Parathyroid adenoma (tissue), 2 donors: ENCODE measurements at regions not wholly inside any gene's neighbourhood (a gene's known extent, or its start where the extent isn't known, plus 50 kb on each side); places are given as distances from the start of the nearest gene placed in this dataset.

ENCODE experiments used
- H2AFZ ChIP-seq: fragments of 300-600 bp; sonication (generic); one replicate; pipeline ENCODE4 v1.7.0; 2017; ENCODE audit warnings: antibody characterized with exemption, mild to moderate bottlenecking
- H3K27ac ChIP-seq: fragments of 300-600 bp; sonication (generic); one replicate; pipeline ENCODE4 v1.7.0; 2017
- H3K27me3 ChIP-seq: fragments of 300-600 bp; sonication (generic); one replicate; pipeline ENCODE4 v1.7.0; 2017; ENCODE audit warnings: low read length; ENCODE audit not compliant: control insufficient read depth, insufficient read depth
- H3K36me3 ChIP-seq: fragments of 300-600 bp; sonication (generic); one replicate; pipeline ENCODE4 v1.7.0; 2017; ENCODE audit warnings: low read length; ENCODE audit not compliant: control insufficient read depth, insufficient read depth
- H3K4me1 ChIP-seq: fragments of 300-600 bp; sonication (generic); one replicate; pipeline ENCODE4 v1.7.0; 2017; ENCODE audit warnings: control low read depth
- H3K4me2 ChIP-seq: fragments of 300-600 bp; sonication (generic); one replicate; pipeline ENCODE4 v1.7.0; 2017; ENCODE audit warnings: low read length
- H3K4me3 ChIP-seq: fragments of 300-600 bp; sonication (generic); one replicate; pipeline ENCODE4 v1.7.0; 2017; ENCODE audit warnings: low read depth, low read length
- H3K79me2 ChIP-seq: fragments of 300-600 bp; sonication (generic); one replicate; pipeline ENCODE4 v1.7.0; 2017; ENCODE audit warnings: control low read depth
- H3K9ac ChIP-seq: fragments of 300-600 bp; sonication (generic); one replicate; pipeline ENCODE4 v1.7.0; 2017; ENCODE audit warnings: mild to moderate bottlenecking
- H3K9me3 ChIP-seq: fragments of 300-600 bp; sonication (generic); one replicate; pipeline ENCODE4 v1.7.0; 2017; ENCODE audit warnings: low read length; ENCODE audit not compliant: control insufficient read depth
- TF ChIP-seq, protein P1 (sequence below): fragments of 300-600 bp; sonication (generic); IDR thresholded peaks from one replicate; pipeline ENCODE4 v1.7.0; 2017; ENCODE audit warnings: antibody characterized with exemption, mild to moderate bottlenecking
- donor health status: primary hyperparathyroidism.

- Histone ChIP-seq H3K79me2 (no peaks in the 10 kb centered on the region), H3K4me3 (no peak overlapping the region), H3K9me3 (no peaks in the 10 kb centered on the region), H3K4me1 (no peaks in the 10 kb centered on the region), H3K9ac (no peak overlapping the region), H2AFZ (no peak overlapping the region), H3K27ac (no peak overlapping the region), H3K4me2 (no peak overlapping the region), H3K36me3 (no peaks in the 10 kb centered on the region), H3K27me3 (no peaks in the 10 kb centered on the region)
- TF ChIP-seq, protein P1, sequence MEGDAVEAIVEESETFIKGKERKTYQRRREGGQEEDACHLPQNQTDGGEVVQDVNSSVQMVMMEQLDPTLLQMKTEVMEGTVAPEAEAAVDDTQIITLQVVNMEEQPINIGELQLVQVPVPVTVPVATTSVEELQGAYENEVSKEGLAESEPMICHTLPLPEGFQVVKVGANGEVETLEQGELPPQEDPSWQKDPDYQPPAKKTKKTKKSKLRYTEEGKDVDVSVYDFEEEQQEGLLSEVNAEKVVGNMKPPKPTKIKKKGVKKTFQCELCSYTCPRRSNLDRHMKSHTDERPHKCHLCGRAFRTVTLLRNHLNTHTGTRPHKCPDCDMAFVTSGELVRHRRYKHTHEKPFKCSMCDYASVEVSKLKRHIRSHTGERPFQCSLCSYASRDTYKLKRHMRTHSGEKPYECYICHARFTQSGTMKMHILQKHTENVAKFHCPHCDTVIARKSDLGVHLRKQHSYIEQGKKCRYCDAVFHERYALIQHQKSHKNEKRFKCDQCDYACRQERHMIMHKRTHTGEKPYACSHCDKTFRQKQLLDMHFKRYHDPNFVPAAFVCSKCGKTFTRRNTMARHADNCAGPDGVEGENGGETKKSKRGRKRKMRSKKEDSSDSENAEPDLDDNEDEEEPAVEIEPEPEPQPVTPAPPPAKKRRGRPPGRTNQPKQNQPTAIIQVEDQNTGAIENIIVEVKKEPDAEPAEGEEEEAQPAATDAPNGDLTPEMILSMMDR = no peak
These were observed 150.3 kb downstream of the PTGER3 start for GRCh38 chr1:70897273-70897672.

GRCh38 chr1:70899735-70900134, 147.9 kb downstream of the PTGER3 start:
- Histone ChIP-seq H2AFZ (no peak overlapping the region), H3K79me2 (no peaks in the 10 kb centered on the region), H3K27me3 (no peaks in the 10 kb centered on the region), H3K9me3 (no peaks in the 10 kb centered on the region), H3K4me2 (no peak overlapping the region), H3K9ac (no peak overlapping the region), H3K4me1 (no peaks in the 10 kb centered on the region), H3K27ac (no peak overlapping the region), H3K36me3 (no peaks in the 10 kb centered on the region), H3K4me3 (no peak overlapping the region)
- TF ChIP-seq, protein P1 = no peak

GRCh38 chr1:70902211-70902610, 145.4 kb downstream of the PTGER3 start:
- H3K79me2 ChIP-seq = no peaks in the 10 kb centered on the region
- no peak overlapping the region for H3K9ac ChIP-seq
- H3K27ac ChIP-seq = no peak overlapping the region
- H3K4me1 ChIP-seq = no peaks in the 10 kb centered on the region
- H3K36me3 ChIP-seq = no peaks in the 10 kb centered on the region
- TF ChIP-seq, protein P1 = no peak
- no peak overlapping the region for H3K4me3 ChIP-seq
- no peaks in the 10 kb centered on the region for H3K9me3 ChIP-seq
- no peak overlapping the region for H3K4me2 ChIP-seq
- H2AFZ ChIP-seq = no peak overlapping the region
- H3K27me3 ChIP-seq = no peaks in the 10 kb centered on the region

DNA sequence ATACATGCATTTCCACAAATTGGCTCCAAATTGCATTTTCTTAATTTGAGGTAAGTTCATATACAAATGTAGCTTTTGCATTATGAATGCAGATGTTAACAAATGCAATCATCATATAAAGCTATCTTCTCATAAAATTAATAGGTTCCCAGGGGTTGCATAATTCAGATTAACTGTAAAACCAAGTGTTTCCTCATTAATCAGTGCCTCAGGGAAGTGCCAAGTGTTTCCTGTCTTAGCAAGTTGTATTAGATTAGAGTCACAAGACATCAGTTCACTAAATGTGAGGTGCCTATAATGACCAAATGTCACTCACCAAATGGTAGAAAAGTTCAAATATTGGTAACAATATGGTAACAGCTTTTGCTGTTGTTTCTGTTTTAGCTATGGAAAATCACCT, 140.8 kb downstream of the PTGER3 start:
- Histone ChIP-seq H3K9me3 (no peaks in the 10 kb centered on the region), H3K79me2 (no peaks in the 10 kb centered on the region), H3K4me3 (no peak overlapping the region), H2AFZ (no peak overlapping the region), H3K36me3 (no peaks in the 10 kb centered on the region), H3K27ac (no peak overlapping the region), H3K9ac (no peak overlapping the region), H3K27me3 (no peaks in the 10 kb centered on the region), H3K4me2 (no peak overlapping the region), H3K4me1 (no peaks in the 10 kb centered on the region)
- TF ChIP-seq, protein P1 = no peak

GRCh38 chr1:70907563-70908310, 139.9 kb downstream of the PTGER3 start:
- Histone ChIP-seq H3K9me3 (no peaks in the 10 kb centered on the region), H3K4me1 (no peaks in the 10 kb centered on the region), H3K27me3 (no peaks in the 10 kb centered on the region), H3K4me2 (no peak overlapping the region), H3K27ac (no peak overlapping the region), H3K79me2 (no peaks in the 10 kb centered on the region), H3K9ac (no peak overlapping the region), H2AFZ (no peak overlapping the region), H3K36me3 (no peaks in the 10 kb centered on the region), H3K4me3 (no peak overlapping the region)
- TF ChIP-seq, protein P1 = no peak
